Stimulated activated CD4-positive, alpha-beta T cell treated with anti-CD3 and anti-CD28 coated beads, Interleukin-2, amount 100 ng/mL, for 4 hours (primary cell): ENCODE measurements at regions not wholly inside any gene's neighbourhood (a gene's known extent, or its start where the extent isn't known, plus 50 kb on each side); places are given as distances from the start of the nearest gene placed in this dataset.

Source experiments
- DNase-seq: peaks from one replicate; pipeline ENCODE4 v3.0.0-alpha.2; 2020; ENCODE audit warnings: low read depth

- DNase-seq: no peak
Measured at GRCh38 chr6:148053209-148053608, 289.4 kb upstream of the SASH1 start.

GRCh38 chr6:148053796-148054195, 288.8 kb upstream of the SASH1 start:
- no peak for DNase-seq

- no peak for DNase-seq
Measured at GRCh38 chr6:148054219-148054618, 288.4 kb upstream of the SASH1 start.

DNA sequence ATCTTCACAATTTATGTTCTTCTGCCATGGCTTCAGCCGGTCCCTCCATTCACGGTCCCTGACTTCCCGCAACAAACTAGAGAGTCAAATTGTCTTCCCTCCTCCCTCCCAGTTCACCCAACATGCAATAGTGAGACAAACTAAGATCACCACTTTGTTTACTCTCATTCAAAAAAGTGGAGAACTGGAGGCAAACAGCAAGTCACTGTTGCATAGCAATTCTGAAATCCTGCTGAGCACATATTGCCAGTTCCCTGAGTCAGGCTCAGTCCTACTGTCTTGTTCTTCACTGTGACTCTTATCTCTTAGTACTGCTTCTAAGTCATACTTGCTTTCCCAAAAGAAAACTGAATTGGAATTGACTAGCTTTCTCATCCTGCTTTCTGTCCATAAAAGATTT, 287.2 kb upstream of the SASH1 start:
- no peak for DNase-seq

DNA sequence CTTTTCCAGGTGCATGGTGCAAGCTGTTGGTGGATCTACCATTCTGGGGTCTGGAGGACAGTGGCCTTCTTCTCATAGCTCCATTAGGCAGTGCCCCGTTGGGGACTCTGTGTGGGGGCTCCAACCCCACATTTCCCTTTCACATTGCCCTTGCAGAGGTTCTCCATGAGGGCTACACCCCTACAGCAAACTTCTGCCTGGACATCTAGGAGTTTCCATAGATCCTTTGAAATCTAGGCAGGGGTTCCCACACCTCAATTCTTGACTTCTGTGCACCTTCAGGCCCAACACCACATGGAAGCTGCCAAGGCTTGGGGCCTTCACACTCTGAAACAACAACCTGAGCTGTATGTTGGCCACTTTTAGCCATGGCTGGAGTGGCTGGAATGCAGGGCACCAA, 282.8 kb upstream of the SASH1 start:
- no peak for DNase-seq

DNA sequence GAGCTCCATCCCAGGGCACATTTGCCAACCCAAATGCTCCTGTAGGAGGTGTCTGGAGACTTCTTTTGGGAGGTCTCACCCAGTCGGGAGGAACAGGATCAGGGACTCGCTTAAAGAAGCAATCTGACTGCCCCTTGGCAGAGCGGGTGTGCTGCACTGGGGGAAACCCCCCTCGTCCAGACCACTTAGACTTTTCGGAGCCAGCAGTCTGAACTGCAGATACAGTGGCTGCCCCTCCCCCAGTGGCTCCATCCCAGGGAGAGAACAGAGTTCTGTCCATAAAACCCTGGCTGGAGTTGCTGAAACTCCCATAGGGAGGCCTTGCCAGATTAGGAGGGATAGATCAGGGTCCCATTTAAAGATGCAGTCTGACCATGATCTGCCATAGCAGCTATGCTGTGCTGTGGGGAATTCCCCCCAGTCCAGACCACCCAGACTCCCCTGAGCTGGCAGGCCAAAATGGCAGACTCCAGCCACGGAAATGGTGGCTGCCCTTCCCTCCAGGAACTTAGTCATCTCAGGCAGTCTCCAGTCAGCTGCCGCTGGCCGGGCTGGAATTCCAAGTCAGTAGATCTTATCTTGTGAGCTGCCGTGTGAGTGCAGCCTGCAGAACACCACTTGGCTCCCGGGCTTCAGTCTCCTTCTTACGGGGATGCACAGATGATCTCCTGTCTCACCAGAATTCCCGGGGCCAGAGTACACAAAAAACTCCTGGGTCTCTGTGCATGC, 278.1 kb upstream of the SASH1 start:
- no peak for DNase-seq

- DNase-seq: no peak
Measured at GRCh38 chr6:148068437-148069061, 274.1 kb upstream of the SASH1 start.

- no peak for DNase-seq
Measured at GRCh38 chr6:148069256-148069655, 273.4 kb upstream of the SASH1 start.

DNA sequence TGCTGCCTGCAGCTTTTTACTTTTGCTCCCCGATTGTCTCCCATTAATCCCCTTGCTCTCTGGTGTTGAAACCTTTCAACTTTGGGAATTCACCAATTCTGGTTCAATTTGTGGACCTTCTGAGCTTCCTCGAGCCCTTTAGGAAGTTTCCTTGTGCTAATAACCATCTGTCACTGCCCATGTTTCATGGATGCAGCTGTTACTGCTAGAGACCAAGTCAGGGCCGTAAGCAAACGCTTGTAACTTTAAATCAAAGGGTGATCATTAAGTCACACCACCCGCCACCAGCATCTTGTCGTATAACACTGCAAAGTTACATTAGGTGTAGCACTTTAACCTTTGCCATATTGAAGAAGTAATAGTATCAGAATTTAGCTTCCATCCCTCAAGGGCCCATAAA, 268.3 kb upstream of the SASH1 start:
- no peak for DNase-seq

DNA sequence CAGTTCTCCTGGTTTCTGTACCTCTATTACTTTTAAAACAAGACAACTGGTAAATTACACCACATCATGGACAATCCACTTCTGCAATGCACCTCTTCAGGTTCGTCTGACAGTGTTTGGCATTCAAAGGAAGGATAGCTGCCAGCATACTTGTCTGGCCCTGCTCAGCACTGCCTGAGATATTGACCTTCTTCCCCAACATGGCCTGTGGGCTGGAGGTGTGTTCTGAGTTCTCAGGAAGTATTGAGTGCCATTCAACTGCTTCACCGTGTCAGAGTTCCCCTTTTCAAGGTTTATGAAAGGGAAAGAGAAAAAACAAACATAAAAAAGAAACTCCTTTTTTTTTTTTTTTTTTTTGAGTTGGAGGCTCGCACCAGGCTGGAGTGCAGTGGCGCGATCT, 267.9 kb upstream of the SASH1 start:
- DNase-seq: no peak

- no peak for DNase-seq
Measured at GRCh38 chr6:148075352-148075751, 267.3 kb upstream of the SASH1 start.

DNA sequence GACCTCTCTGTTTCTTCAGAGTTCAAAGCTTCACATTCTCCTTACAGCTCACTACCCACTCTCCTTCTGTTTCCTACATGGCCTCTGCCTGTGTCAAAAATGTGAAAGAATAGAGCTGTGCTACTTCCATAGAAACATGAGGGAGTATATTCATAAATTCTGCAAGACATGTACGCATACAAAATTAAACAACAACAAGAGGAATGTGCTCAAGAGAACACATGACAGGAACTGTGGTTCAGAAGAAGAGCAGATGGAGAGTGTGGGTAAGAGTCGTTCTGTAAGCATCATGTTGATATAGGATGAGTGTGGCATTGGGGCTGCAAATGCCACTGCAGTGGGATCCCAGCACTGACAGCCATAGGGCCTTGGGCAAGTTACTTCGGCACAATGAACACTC, 266.6 kb upstream of the SASH1 start:
- DNase-seq: no peak

DNA sequence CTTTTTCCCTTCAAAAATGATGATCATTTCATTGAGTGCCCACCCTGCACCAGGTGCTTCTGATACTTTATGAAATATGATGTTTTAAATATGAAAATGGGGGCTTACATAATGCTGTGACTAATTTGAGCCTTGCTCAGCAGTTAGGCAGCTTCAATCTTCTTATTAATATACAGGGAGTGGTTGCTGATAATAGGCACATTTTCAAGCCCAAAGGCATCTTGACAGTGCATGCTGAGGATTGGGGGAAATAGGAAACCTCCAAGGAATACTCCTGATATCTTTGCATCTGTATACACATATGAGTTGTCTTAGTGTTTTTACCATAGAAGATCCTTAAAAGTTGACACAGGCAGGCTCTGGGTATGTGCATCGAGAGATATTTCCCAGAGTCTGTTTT, 262.3 kb upstream of the SASH1 start:
- no peak for DNase-seq

DNA sequence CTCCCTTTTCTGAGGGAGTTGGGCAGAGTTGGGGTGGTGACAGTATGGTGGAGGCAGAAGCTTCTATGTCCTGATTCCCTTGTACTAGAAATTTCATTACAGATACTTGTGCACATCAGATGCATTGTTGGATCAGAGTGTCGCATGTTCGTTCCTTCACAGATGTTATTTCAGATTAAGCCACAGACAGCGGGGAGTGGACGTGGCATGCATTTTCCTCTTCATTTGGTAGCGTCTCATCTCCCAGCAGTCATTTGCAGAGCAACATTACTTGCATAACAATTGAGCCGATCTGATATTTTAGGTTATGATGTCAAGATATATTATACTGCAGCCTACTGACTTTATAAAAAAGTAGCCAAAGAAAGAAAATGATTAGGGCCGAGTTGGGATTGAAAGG, 261.6 kb upstream of the SASH1 start:
- DNase-seq: no peak

- DNase-seq: no peak
Measured at GRCh38 chr6:148082044-148082443, 260.6 kb upstream of the SASH1 start.

DNA sequence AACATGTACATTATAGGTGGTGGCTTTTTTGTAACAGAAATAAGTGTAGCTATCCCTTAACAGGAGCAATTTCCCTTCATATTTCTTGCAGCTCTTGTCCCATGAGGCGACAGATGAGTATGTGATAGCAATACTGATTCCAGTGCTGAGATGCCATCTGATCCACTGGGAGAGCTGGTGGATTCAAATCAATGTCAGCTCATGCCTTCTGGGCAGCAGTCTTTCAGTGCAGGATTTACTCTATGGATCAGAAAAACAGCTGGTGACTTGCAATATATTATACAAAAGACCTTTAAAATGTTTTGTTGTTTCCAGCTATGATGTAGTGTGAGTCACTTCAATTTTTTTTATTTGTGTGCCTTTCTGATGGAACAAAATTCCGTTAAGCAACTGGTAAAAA, 259.9 kb upstream of the SASH1 start:
- DNase-seq: no peak

- DNase-seq: no peak
Measured at GRCh38 chr6:148085631-148086331, 256.9 kb upstream of the SASH1 start.

DNA sequence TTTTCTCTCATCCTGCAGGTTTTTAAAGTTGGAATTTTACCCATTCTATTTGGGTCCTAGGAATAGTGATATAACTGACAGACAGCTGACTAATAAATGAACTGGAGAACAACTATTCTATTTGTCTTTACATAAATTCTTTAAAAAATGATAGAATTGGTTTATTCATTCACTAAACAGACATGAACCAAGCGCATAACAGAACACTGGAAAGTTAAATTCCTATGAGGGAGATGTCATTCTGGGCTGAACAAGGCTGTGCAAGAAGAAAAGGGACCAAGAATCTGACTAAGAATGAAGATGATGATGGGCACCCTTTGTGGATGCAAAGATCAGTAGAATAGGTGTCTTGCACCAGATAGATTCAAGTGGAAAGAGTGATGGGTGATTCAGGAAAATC, 256.3 kb upstream of the SASH1 start:
- no peak for DNase-seq

DNA sequence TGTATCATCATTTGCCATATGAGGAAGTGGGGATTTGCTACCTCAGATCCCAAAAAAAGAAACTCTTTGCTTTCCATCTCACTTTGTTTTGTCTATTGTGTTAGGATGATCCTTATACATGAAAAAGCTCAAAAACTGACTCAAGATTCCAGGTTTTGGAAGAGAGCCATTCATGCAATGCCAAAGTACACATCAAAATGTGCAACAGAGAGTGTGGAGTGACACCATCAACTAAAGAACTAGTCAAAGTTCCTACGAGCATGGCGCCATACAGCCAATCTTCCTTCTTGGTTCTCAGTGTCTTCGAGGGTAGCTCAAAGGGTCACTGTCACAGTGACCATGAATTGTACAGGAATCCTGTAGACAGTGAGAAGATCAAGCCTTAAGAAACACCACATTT, 255.8 kb upstream of the SASH1 start:
- no peak for DNase-seq

DNA sequence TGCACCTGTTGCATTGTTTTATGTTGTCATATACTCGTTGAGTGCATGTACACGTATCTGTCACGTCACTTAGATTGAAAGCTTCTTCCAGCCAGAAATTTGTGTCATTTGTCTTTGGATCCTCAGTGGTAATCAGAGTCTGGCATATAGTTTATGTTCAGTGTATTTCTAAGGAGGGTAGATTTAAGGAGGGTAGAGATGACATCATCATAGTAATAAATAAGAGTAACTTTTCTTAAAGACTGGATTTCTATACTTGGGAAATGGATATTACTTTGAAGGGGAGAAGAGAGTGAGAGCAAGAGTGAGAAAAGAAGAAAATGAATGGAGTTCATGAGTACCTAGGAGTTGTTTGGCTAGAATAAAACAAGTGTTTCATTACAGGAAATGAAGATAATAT, 255.0 kb upstream of the SASH1 start:
- DNase-seq: no peak

DNA sequence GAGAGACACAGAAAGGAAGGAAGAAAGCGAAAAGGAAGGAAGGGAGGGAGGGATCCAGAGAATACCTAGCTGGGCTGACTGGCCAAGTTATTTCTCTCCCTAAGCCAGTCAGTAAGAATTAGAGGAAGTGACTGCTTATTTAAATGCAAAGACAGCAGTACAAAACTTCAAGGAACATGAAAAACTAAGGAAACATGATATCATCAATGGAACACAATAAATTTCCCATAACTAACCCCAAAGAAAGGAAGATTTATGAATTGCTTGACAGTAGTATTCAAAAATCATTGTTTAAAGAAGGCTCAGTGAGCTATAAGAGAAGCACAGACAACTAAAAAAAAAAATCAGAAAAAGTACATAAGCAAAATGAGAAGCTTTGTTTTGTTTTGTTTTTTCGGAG, 252.3 kb upstream of the SASH1 start:
- no peak for DNase-seq

DNA sequence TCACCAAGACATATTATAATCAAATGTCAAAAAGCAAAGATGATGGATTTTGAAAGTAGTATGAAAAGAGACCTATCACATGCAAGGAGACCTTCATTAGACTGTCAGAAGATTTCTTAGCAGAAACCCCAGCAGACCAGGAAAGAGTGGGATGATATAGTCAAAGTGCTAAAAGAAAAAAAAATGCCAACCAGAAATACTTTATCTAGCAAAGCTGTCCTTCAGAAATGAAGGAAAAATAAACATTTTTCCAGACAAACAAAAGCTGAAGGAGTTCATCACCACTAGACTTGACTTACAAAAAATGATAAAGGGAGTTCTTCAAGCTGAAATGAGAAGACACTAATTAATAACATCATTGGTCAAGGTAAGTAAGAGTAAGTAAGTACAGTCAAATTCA, 251.2 kb upstream of the SASH1 start:
- DNase-seq: no peak

DNA sequence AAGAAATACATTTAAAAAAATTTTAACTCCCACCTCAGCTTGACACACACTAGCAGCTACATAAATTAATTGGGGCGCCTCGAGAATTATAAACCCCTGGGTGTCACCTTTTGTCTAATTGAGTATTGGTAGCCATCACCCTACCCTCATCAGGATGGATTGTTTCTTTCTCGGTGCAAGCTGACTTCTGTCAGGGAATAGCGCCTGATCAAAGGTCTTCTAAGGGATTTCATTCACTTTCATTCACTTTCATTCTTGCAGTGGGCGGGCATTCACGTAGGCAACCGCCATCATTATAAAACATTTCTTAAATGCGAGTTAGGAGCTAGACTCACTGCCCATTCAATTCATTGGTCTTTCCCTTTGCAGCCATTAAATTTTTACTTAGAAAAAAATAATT, 239.2 kb upstream of the SASH1 start:
- DNase-seq: no peak

GRCh38 chr6:148104131-148104530, 238.5 kb upstream of the SASH1 start:
- DNase-seq: no peak
